Stomach (tissue), 8 donors: ENCODE measurements at regions not wholly inside any gene's neighbourhood (a gene's known extent, or its start where the extent isn't known, plus 50 kb on each side); places are given as distances from the start of the nearest gene placed in this dataset.

Source experiments
- DNase-seq, 2 donors: peaks; one replicate each; pipeline versions ENCODE4 v3.0.0 to v3.0.0-alpha.2; 2013 to 2019
- H3K27ac ChIP-seq, 5 donors: fragments of 200-600 bp in 4 of 5; sonication (generic) in 4 of 5; one replicate each; pipeline ENCODE4 v1.5.1; 2013 to 2019; ENCODE audit warnings: mild to moderate bottlenecking in 1 of 5, moderate library complexity in 1 of 5
- H3K27me3 ChIP-seq, 3 donors: fragments of 200-600 bp; sonication (generic); one replicate each; pipeline ENCODE4 v1.5.1; 2017 to 2019; ENCODE audit warnings: mixed run types in 1 of 3
- H3K36me3 ChIP-seq, 4 donors: fragments of 200-600 bp; sonication (generic); 1 replicate in 3 of 4; 2 replicates in 1 of 4; pipeline ENCODE4 v1.5.1; 2016 to 2019
- H3K4me1 ChIP-seq, 4 donors: fragments of 200-600 bp; sonication (generic); one replicate each; pipeline ENCODE4 v1.5.1; 2016 to 2019
- H3K4me3 ChIP-seq, 4 donors: fragments of 200-600 bp; sonication (generic) in 3 of 4; one replicate each; pipeline ENCODE4 v1.5.1; 2016 to 2019; ENCODE audit warnings: mild to moderate bottlenecking in 1 of 4
- H3K9me3 ChIP-seq, 4 donors: fragments of 200-600 bp; sonication (generic); one replicate each; pipeline ENCODE4 v1.5.1; 2016 to 2019
- EP300 ChIP-seq: sonication (generic); formaldehyde crosslinking; IDR thresholded peaks from one replicate; pipeline ENCODE4 v1.6.1; 2017; ENCODE audit warnings: antibody characterized with exemption
- POLR2A ChIP-seq, 4 donors: fragments of 450-650 bp; IDR thresholded peaks; one replicate each; pipeline ENCODE4 v1.6.1; 2016; ENCODE audit warnings: antibody characterized with exemption in 4 of 4, control low read depth in 2 of 4, mild to moderate bottlenecking in 1 of 4, moderate library complexity in 1 of 4
- POLR2AphosphoS5 ChIP-seq, 3 donors: sonication (generic); formaldehyde crosslinking; IDR thresholded peaks; one replicate each; pipeline ENCODE4 v1.6.1; 2016; ENCODE audit warnings: antibody characterized with exemption in 3 of 3
- WGBS, 5 donors: extraction: QIAGEN DNeasy Blood & Tissue Kit in 3 of 5; methylation state at CpG; one replicate each; pipeline versions ENCODE4 v1.1.5 to v1.1.7; 2013 to 2018; 5-methylcytosine and 5-hydroxymethylcytosine counted together
- intact Hi-C: fragments of 100-400 bp; cut with DNase I; formaldehyde crosslinking; loops from one replicate; pipeline ENCODE4 v1.15.1; 2023; ENCODE audit warnings: low total_unique reads
- TF ChIP-seq, protein P1 (sequence below), 7 experiments: fragments of 450-650 bp in 4 of 7; fragments of 200-600 bp in 3 of 7; sonication (generic) in 3 of 7; IDR thresholded peaks; one replicate each; pipeline ENCODE4 v1.5.1; 2016 to 2019; ENCODE audit warnings: antibody characterized with exemption in 7 of 7, control low read depth in 2 of 7, mild to moderate bottlenecking in 1 of 7
- donor health status: healthy with polysubstance abuse.
- donor health status: Bipolar disorder and iron deficiency.
- donor health status: healthy.

DNA sequence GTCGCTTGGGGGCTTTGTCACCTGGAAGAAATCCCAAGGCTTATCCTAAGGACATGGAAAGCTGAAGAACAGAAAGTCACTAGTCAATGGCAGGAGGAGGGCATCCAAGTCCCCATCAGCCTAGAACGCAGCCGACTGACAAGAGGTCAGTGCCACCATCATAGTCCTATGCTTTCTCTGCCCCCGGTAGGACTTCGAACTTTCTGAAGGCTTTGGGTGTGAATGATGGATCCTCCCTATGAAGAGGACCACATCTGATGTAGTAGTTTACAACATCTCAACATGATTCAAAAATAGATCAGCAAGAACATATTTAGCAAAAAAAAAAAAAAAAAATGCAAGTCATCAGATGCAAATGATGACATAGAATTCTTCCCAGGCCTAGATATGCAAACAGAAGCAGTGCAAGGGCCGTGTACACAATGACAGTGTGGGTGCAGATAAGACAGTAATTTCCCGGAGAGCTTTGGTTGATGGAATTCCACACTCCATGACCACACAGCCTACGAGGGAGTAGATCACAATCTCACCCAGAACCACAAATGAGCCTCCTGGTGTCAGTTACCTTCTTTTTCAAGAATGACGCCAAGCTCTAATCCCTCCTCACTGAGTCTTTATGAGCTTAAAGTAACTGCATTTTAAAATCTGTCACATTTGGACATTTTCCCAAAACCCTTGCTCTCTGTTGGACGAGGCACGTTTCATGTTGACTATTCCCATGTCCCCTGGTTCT, 88.2 kb downstream of the PSMG1 start:
- intact Hi-C loops = no loop called here
- TF ChIP-seq, protein P1, sequence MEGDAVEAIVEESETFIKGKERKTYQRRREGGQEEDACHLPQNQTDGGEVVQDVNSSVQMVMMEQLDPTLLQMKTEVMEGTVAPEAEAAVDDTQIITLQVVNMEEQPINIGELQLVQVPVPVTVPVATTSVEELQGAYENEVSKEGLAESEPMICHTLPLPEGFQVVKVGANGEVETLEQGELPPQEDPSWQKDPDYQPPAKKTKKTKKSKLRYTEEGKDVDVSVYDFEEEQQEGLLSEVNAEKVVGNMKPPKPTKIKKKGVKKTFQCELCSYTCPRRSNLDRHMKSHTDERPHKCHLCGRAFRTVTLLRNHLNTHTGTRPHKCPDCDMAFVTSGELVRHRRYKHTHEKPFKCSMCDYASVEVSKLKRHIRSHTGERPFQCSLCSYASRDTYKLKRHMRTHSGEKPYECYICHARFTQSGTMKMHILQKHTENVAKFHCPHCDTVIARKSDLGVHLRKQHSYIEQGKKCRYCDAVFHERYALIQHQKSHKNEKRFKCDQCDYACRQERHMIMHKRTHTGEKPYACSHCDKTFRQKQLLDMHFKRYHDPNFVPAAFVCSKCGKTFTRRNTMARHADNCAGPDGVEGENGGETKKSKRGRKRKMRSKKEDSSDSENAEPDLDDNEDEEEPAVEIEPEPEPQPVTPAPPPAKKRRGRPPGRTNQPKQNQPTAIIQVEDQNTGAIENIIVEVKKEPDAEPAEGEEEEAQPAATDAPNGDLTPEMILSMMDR (IDR thresholded peaks at IDR 0.05) = no peak
- TF ChIP-seq POLR2AphosphoS5 (IDR thresholded peaks at IDR 0.05) (no peak), POLR2A (IDR thresholded peaks at IDR 0.05) (no peak), EP300 (no peak)
- no peak overlapping the region for H3K4me3 ChIP-seq
- no peak for DNase-seq
- no peaks in the 10 kb centered on the region for H3K36me3 ChIP-seq
- peaks cover 0 to 18% (median 3%) of the 10 kb centered on the region in 4 donors for H3K4me1 ChIP-seq
- no peaks in the 10 kb centered on the region for H3K9me3 ChIP-seq
- H3K27ac ChIP-seq = peak overlapping the region in 4 of 5 donors; percentile 4 to 81 (median 66)
- no peaks in the 10 kb centered on the region for H3K27me3 ChIP-seq
- WGBS, 5 donors = 66 to 70% (median 68%) methylated on average over 11 of the region's 11 CpGs

DNA sequence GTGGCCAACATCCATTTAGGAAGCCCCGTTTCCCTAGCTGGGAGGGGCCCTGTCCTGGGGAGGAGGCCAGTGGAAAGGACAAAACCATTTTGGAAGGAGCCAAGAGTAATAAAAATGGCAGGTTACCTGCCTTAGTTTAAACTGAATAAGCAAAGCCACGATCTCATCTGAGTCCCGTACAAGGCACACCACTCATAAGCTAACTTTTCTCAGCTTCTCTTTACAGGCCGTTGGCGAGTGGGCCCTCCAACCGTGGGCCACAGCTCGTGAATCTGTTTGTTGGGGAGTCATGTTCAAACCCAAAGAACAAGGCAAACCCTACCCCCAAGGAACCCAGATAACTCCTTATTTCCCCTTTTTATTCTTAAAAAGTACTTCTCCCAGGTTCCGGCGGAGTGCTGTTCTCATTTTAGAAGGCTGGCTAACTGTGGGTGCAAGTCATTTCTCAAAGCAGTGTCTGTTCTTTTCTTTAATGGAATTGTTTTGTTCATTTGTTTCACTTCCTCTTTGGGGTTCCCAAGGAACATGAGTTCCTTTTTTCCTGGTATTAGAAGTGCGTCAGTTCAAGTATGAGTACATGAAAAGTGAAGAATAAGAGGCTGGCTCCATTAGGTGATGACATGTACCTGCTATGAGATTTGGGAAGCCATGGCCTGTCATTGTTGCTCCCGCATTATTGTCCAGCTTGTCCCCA, 89.0 kb downstream of the PSMG1 start:
- peak overlapping the region in 4 of 5 donors; percentile 52 to 81 (median 66) for H3K27ac ChIP-seq
- H3K4me1 ChIP-seq = peaks cover 0 to 18% (median 3%) of the 10 kb centered on the region in 4 donors
- DNase-seq = no peak
- 78 to 82% (median 79%) methylated on average over 11 of the region's 11 CpGs for WGBS, 5 donors
- H3K36me3 ChIP-seq = no peaks in the 10 kb centered on the region
- no peak for TF ChIP-seq EP300
- no peak for TF ChIP-seq POLR2A (IDR thresholded peaks at IDR 0.05)
- TF ChIP-seq, protein P1 (IDR thresholded peaks at IDR 0.05) = no peak
- no peak for TF ChIP-seq POLR2AphosphoS5 (IDR thresholded peaks at IDR 0.05)
- no peaks in the 10 kb centered on the region for H3K27me3 ChIP-seq
- no peaks in the 10 kb centered on the region for H3K9me3 ChIP-seq
- intact Hi-C loops = no loop called here
- no peak overlapping the region for H3K4me3 ChIP-seq

DNA sequence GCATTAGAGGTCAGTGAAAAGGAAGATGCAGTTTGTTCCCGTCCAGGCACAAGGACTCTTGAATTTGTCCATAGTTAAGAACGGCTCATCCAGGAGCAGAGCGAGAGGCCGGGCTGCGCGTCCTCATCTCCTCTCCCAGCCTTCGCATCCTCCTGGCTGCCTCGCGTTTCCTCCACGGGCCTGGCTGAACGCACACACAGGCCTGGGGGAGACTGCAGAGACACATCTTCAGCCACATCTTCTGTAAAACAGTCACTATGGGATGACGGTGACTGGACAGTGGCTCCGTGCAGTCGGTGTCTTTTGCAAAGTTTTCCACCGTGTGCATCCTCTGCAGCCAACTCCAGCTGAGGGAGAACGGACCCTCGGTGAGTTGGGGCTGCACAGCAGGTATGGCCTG, 89.7 kb downstream of the PSMG1 start:
- 90 to 97% (median 95%) methylated on average over 17 of the region's 17 CpGs for WGBS, 5 donors
- H3K27me3 ChIP-seq = no peaks in the 10 kb centered on the region
- peak overlapping the region in 3 of 5 donors; percentile 52 to 81 (median 67) for H3K27ac ChIP-seq
- intact Hi-C loops = no loop called here
- no peak overlapping the region for H3K4me3 ChIP-seq
- TF ChIP-seq POLR2A (IDR thresholded peaks at IDR 0.05) (no peak), POLR2AphosphoS5 (IDR thresholded peaks at IDR 0.05) (no peak), EP300 (no peak)
- TF ChIP-seq, protein P1 (IDR thresholded peaks at IDR 0.05) = no peak
- H3K36me3 ChIP-seq = no peaks in the 10 kb centered on the region
- DNase-seq = no peak
- peaks cover 0 to 18% (median 3%) of the 10 kb centered on the region in 4 donors for H3K4me1 ChIP-seq
- no peaks in the 10 kb centered on the region for H3K9me3 ChIP-seq

DNA sequence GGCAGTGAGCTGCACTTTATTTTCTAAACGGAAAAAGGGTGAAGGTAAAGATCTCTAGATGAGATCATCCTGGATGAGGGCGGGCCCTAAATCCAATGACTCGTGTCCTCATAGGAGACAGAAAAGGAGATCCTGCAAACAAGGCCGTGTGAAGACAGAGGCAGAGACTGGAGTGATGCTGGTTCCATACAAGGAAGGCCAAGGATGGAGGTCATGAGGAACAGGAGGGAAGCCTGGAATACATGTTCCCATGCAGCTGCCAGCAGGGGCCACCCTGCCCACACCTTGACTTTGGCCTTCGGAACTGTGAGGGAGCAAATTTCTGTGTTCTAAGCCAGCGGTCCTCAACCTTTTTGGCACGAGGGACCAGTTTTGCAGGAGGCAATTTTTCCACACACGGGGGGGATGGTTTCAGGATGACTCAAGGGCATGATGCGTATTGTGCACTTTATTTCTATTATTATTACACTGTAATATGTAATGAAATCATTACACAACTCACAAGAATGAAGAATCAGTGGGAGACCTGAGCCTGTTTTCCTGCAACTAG, 94.3 kb downstream of the PSMG1 start:
- no peak for DNase-seq
- H3K4me3 ChIP-seq = no peak overlapping the region
- H3K36me3 ChIP-seq = no peaks in the 10 kb centered on the region
- peak overlapping the region in 1 of 5 donors; percentile 59 for H3K27ac ChIP-seq
- WGBS, 5 donors = 66 to 84% (median 75%) methylated on average over 9 of the region's 9 CpGs
- H3K9me3 ChIP-seq = no peaks in the 10 kb centered on the region
- H3K27me3 ChIP-seq = no peaks in the 10 kb centered on the region
- peaks cover 0 to 3% (median under 1%) of the 10 kb centered on the region in 4 donors for H3K4me1 ChIP-seq
- intact Hi-C loops = no loop called here
- TF ChIP-seq POLR2AphosphoS5 (IDR thresholded peaks at IDR 0.05) (no peak), EP300 (no peak), POLR2A (IDR thresholded peaks at IDR 0.05) (no peak)
- TF ChIP-seq, protein P1 (IDR thresholded peaks at IDR 0.05) = no peak
